ENCODE measurements at regions not wholly inside any gene's neighbourhood (a gene's known extent, or its start where the extent isn't known, plus 50 kb on each side); places are given as distances from the start of the nearest gene placed in this dataset.
"Not testable (repeated sequence)": the region's sequence is repeated elsewhere in the genome, so short reads cannot be mapped to it uniquely, and the experiment has no call there.

GRCh38 chr9:34797367-34797766 is 87.4 kb upstream of the CCL21 start:
- no peak overlapping the region for H3K4me3 ChIP-seq (ENCODE audit: low read length in 2 of 2)
- H3K27ac ChIP-seq (ENCODE audit: low read depth in 2 of 2, low read length in 2 of 2) = no peak overlapping the region
- H3K36me3 ChIP-seq (ENCODE audit: control insufficient read depth in 2 of 2, insufficient read depth in 2 of 2, low read length in 2 of 2) = no peaks in the 10 kb centered on the region
- no peak overlapping the region for H3K9ac ChIP-seq (ENCODE audit: low read depth in 1 of 2, low read length in 2 of 2)
- H3K4me1 ChIP-seq (ENCODE audit: control insufficient read depth in 2 of 2, insufficient read depth in 2 of 2, low read length in 2 of 2) = no peaks in the 10 kb centered on the region
- no peaks in the 10 kb centered on the region for H3K9me3 ChIP-seq (ENCODE audit: control insufficient read depth in 2 of 2, low read length in 2 of 2)
- H3K27me3 ChIP-seq (ENCODE audit: control insufficient read depth in 2 of 2, insufficient read depth in 2 of 2, low read length in 2 of 2) = peaks cover 0 to 4% of the 10 kb centered on the region in 2 donors

DNA sequence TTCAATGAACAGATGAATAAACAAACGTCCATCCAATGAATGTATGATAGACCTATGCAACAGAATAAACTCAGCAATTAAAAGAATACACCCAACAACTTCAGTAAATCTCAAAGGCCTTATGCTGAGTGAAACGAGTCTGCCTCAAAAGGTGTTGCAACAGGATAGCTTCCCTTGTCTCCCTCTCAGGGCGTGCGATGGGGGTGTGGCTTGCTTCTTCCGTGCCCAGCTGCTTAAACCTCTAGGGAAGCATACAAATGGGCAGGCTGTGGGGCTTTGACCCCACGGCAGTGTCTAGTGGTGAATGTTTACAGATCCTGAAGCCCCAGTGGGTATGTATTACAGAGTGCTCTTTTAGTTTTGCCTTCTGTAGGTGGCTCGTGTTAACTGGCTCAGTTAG is 87.0 kb upstream of the CCL21 start:
- no peak overlapping the region for H3K9ac ChIP-seq (ENCODE audit: low read depth in 1 of 2, low read length in 2 of 2)
- H3K27me3 ChIP-seq (ENCODE audit: control insufficient read depth in 2 of 2, insufficient read depth in 2 of 2, low read length in 2 of 2) = peaks cover 0 to 4% of the 10 kb centered on the region in 2 donors
- H3K4me3 ChIP-seq (ENCODE audit: low read length in 2 of 2) = no peak overlapping the region
- no peaks in the 10 kb centered on the region for H3K9me3 ChIP-seq (ENCODE audit: control insufficient read depth in 2 of 2, low read length in 2 of 2)
- no peaks in the 10 kb centered on the region for H3K4me1 ChIP-seq (ENCODE audit: control insufficient read depth in 2 of 2, insufficient read depth in 2 of 2, low read length in 2 of 2)
- H3K27ac ChIP-seq (ENCODE audit: low read depth in 2 of 2, low read length in 2 of 2) = no peak overlapping the region
- no peaks in the 10 kb centered on the region for H3K36me3 ChIP-seq (ENCODE audit: control insufficient read depth in 2 of 2, insufficient read depth in 2 of 2, low read length in 2 of 2)

DNA sequence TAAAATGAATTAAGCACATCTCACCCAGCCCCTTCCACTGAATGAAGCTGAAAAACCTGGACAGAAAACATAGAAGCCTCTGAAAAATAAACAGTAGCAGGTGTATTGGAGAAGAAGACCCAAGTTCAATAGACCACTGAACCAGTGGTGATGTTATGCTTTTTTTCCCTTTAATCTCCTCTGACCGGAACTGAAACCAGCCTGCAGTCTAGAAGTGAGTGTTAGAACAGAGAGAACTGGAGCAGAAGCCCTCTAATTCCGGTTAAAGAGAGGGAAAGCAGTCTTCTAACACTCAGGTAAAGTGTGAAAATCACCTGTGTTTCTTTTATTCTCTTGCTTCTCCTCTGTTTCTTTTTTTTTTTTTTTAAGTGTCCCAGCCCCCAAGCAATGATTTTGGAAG is 83.5 kb upstream of the CCL21 start:
- Histone ChIP-seq H3K9me3 (ENCODE audit: control insufficient read depth in 2 of 2, low read length in 2 of 2) (no peaks in the 10 kb centered on the region), H3K4me1 (ENCODE audit: control insufficient read depth in 2 of 2, insufficient read depth in 2 of 2, low read length in 2 of 2) (no peaks in the 10 kb centered on the region), H3K27ac (ENCODE audit: low read depth in 2 of 2, low read length in 2 of 2) (no peak overlapping the region), H3K4me3 (ENCODE audit: low read length in 2 of 2) (no peak overlapping the region), H3K9ac (ENCODE audit: low read depth in 1 of 2, low read length in 2 of 2) (no peak overlapping the region), H3K36me3 (ENCODE audit: control insufficient read depth in 2 of 2, insufficient read depth in 2 of 2, low read length in 2 of 2) (no peaks in the 10 kb centered on the region), H3K27me3 (ENCODE audit: control insufficient read depth in 2 of 2, insufficient read depth in 2 of 2, low read length in 2 of 2) (peaks cover 0 to 4% of the 10 kb centered on the region in 2 donors)

GRCh38 chr9:34783951-34784487 is 74.1 kb upstream of the CCL21 start:
- H3K4me3 ChIP-seq (ENCODE audit: low read length in 2 of 2) = no peak overlapping the region
- no peak overlapping the region for H3K9ac ChIP-seq (ENCODE audit: low read depth in 1 of 2, low read length in 2 of 2)
- H3K27ac ChIP-seq (ENCODE audit: low read depth in 2 of 2, low read length in 2 of 2) = no peak overlapping the region
- H3K36me3 ChIP-seq (ENCODE audit: control insufficient read depth in 2 of 2, insufficient read depth in 2 of 2, low read length in 2 of 2) = no peaks in the 10 kb centered on the region
- no peaks in the 10 kb centered on the region for H3K9me3 ChIP-seq (ENCODE audit: control insufficient read depth in 2 of 2, low read length in 2 of 2)
- peaks cover 0 to 3% of the 10 kb centered on the region in 2 donors for H3K27me3 ChIP-seq (ENCODE audit: control insufficient read depth in 2 of 2, insufficient read depth in 2 of 2, low read length in 2 of 2)
- H3K4me1 ChIP-seq (ENCODE audit: control insufficient read depth in 2 of 2, insufficient read depth in 2 of 2, low read length in 2 of 2) = no peaks in the 10 kb centered on the region

GRCh38 chr9:34782372-34782771 is 72.4 kb upstream of the CCL21 start:
- Histone ChIP-seq H3K27me3 (ENCODE audit: control insufficient read depth in 2 of 2, insufficient read depth in 2 of 2, low read length in 2 of 2) (no peaks in the 10 kb centered on the region), H3K36me3 (ENCODE audit: control insufficient read depth in 2 of 2, insufficient read depth in 2 of 2, low read length in 2 of 2) (no peaks in the 10 kb centered on the region), H3K4me3 (ENCODE audit: low read length in 2 of 2) (no peak overlapping the region), H3K9me3 (ENCODE audit: control insufficient read depth in 2 of 2, low read length in 2 of 2) (no peaks in the 10 kb centered on the region), H3K27ac (ENCODE audit: low read depth in 2 of 2, low read length in 2 of 2) (no peak overlapping the region), H3K9ac (ENCODE audit: low read depth in 1 of 2, low read length in 2 of 2) (no peak overlapping the region), H3K4me1 (ENCODE audit: control insufficient read depth in 2 of 2, insufficient read depth in 2 of 2, low read length in 2 of 2) (no peaks in the 10 kb centered on the region)

DNA sequence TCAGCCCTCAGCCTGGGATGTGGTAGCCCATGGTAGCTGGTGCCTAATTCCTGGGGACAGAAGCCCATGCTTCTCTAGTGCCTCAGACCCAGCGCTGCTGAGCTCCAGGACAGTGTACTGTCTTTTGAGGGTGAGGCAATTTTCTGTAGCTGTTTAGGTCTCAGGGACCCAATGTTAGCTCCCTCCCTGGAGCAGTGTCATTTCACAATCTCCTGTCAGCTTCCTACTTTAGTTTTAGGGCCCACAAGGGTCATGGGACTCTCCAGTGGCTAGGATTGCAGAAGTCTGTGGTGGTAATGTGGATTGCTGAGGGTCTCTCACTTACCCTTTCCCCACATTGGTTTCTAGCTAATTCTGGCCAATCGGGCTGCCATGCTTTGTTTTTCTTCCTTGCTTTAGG is 67.7 kb upstream of the CCL21 start:
- no peaks in the 10 kb centered on the region for H3K9me3 ChIP-seq (ENCODE audit: control insufficient read depth in 2 of 2, low read length in 2 of 2)
- no peak overlapping the region for H3K27ac ChIP-seq (ENCODE audit: low read depth in 2 of 2, low read length in 2 of 2)
- no peaks in the 10 kb centered on the region for H3K27me3 ChIP-seq (ENCODE audit: control insufficient read depth in 2 of 2, insufficient read depth in 2 of 2, low read length in 2 of 2)
- H3K36me3 ChIP-seq (ENCODE audit: control insufficient read depth in 2 of 2, insufficient read depth in 2 of 2, low read length in 2 of 2) = no peaks in the 10 kb centered on the region
- no peak overlapping the region for H3K4me3 ChIP-seq (ENCODE audit: low read length in 2 of 2)
- no peak overlapping the region for H3K9ac ChIP-seq (ENCODE audit: low read depth in 1 of 2, low read length in 2 of 2)
- no peaks in the 10 kb centered on the region for H3K4me1 ChIP-seq (ENCODE audit: control insufficient read depth in 2 of 2, insufficient read depth in 2 of 2, low read length in 2 of 2)

- Histone ChIP-seq H3K27me3 (ENCODE audit: control insufficient read depth in 2 of 2, insufficient read depth in 2 of 2, low read length in 2 of 2) (no peaks in the 10 kb centered on the region), H3K9me3 (ENCODE audit: control insufficient read depth in 2 of 2, low read length in 2 of 2) (no peaks in the 10 kb centered on the region), H3K27ac (ENCODE audit: low read depth in 2 of 2, low read length in 2 of 2) (no peak overlapping the region), H3K4me1 (ENCODE audit: control insufficient read depth in 2 of 2, insufficient read depth in 2 of 2, low read length in 2 of 2) (no peaks in the 10 kb centered on the region), H3K36me3 (ENCODE audit: control insufficient read depth in 2 of 2, insufficient read depth in 2 of 2, low read length in 2 of 2) (no peaks in the 10 kb centered on the region), H3K4me3 (ENCODE audit: low read length in 2 of 2) (no peak overlapping the region), H3K9ac (ENCODE audit: low read depth in 1 of 2, low read length in 2 of 2) (no peak overlapping the region)
Observed at GRCh38 chr9:34773955-34774354, 64.0 kb upstream of the CCL21 start.

DNA sequence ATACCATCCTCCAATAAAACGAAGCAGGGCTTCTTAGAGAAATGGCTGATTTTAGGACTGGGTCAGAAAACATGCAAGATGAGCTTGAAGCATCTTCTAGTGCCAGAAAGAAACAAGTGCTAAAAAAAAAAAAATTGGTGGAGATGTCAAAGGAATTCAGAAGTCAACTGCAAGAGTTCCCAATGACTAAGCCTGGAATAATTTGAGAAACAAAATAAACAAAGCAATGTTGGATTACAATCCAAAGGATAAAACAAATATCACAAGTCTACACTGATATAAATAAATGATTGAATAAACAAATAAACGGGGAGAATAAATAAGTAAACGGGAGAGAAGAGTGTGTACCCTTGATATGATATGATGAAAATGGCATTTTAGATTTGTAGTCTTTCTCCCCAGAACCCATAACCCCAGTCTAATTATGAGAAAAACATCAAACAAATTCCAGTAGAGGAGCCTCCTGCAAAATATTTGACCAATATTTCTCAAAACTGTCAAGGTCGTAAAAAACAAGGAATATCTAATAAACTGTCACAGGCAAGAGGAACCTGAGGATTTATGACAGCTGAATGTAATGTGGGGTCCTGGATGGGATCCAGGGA is 63.5 kb upstream of the CCL21 start:
- H3K4me3 ChIP-seq (ENCODE audit: low read length in 2 of 2) = no peak overlapping the region
- no peaks in the 10 kb centered on the region for H3K36me3 ChIP-seq (ENCODE audit: control insufficient read depth in 2 of 2, insufficient read depth in 2 of 2, low read length in 2 of 2)
- H3K27ac ChIP-seq (ENCODE audit: low read depth in 2 of 2, low read length in 2 of 2) = no peak overlapping the region
- H3K9me3 ChIP-seq (ENCODE audit: control insufficient read depth in 2 of 2, low read length in 2 of 2) = no peaks in the 10 kb centered on the region
- no peaks in the 10 kb centered on the region for H3K4me1 ChIP-seq (ENCODE audit: control insufficient read depth in 2 of 2, insufficient read depth in 2 of 2, low read length in 2 of 2)
- no peaks in the 10 kb centered on the region for H3K27me3 ChIP-seq (ENCODE audit: control insufficient read depth in 2 of 2, insufficient read depth in 2 of 2, low read length in 2 of 2)
- H3K9ac ChIP-seq (ENCODE audit: low read depth in 1 of 2, low read length in 2 of 2) = no peak overlapping the region

GRCh38 chr9:34771007-34771406 is 61.1 kb upstream of the CCL21 start:
- no peak overlapping the region for H3K9ac ChIP-seq (ENCODE audit: low read depth in 1 of 2, low read length in 2 of 2)
- H3K36me3 ChIP-seq (ENCODE audit: control insufficient read depth in 2 of 2, insufficient read depth in 2 of 2, low read length in 2 of 2) = no peaks in the 10 kb centered on the region
- H3K9me3 ChIP-seq (ENCODE audit: control insufficient read depth in 2 of 2, low read length in 2 of 2) = no peaks in the 10 kb centered on the region
- no peak overlapping the region for H3K4me3 ChIP-seq (ENCODE audit: low read length in 2 of 2)
- H3K27ac ChIP-seq (ENCODE audit: low read depth in 2 of 2, low read length in 2 of 2) = no peak overlapping the region
- no peaks in the 10 kb centered on the region for H3K27me3 ChIP-seq (ENCODE audit: control insufficient read depth in 2 of 2, insufficient read depth in 2 of 2, low read length in 2 of 2)
- no peaks in the 10 kb centered on the region for H3K4me1 ChIP-seq (ENCODE audit: control insufficient read depth in 2 of 2, insufficient read depth in 2 of 2, low read length in 2 of 2)

GRCh38 chr9:34767087-34767486 is 57.2 kb upstream of the CCL21 start:
- H3K27ac ChIP-seq (ENCODE audit: low read depth in 2 of 2, low read length in 2 of 2); H3K9ac ChIP-seq (ENCODE audit: low read depth in 1 of 2, low read length in 2 of 2); H3K4me1 ChIP-seq (ENCODE audit: control insufficient read depth in 2 of 2, insufficient read depth in 2 of 2, low read length in 2 of 2); H3K4me3 ChIP-seq (ENCODE audit: low read length in 2 of 2); H3K9me3 ChIP-seq (ENCODE audit: control insufficient read depth in 2 of 2, low read length in 2 of 2); H3K27me3 ChIP-seq (ENCODE audit: control insufficient read depth in 2 of 2, insufficient read depth in 2 of 2, low read length in 2 of 2); H3K36me3 ChIP-seq (ENCODE audit: control insufficient read depth in 2 of 2, insufficient read depth in 2 of 2, low read length in 2 of 2): not testable (repeated sequence)

Data from mucosa of rectum (tissue), 2 donors.